SU-DHL-6 (cell line): ENCODE measurements at regions not wholly inside any gene's neighbourhood (a gene's known extent, or its start where the extent isn't known, plus 50 kb on each side); places are given as distances from the start of the nearest gene placed in this dataset.

ENCODE experiments used
- H2AFZ ChIP-seq: fragments of 200-600 bp; sonication (generic); 2 replicates; pipeline ENCODE4 v1.6.1; 2014; ENCODE audit warnings: low read depth, mild to moderate bottlenecking, moderate library complexity, mixed read lengths, antibody characterized with exemption, low read length; ENCODE audit not compliant: severe bottlenecking
- H3F3A ChIP-seq: fragments of 200-600 bp; shearing (Covaris generic); 2 replicates; pipeline ENCODE4 v1.6.0; 2016; ENCODE audit warnings: antibody characterized with exemption, mild to moderate bottlenecking; ENCODE audit not compliant: insufficient read depth
- H3K27ac ChIP-seq: fragments of 200-600 bp; sonication (generic); 2 replicates; pipeline ENCODE4 v1.5.1; 2016; ENCODE audit warnings: low read depth, mild to moderate bottlenecking, low read length, moderate library complexity, mixed read lengths
- H3K27me3 ChIP-seq: fragments of 200-600 bp; sonication (generic), shearing (Covaris generic); 2 replicates; pipeline ENCODE4 v1.6.0; 2014; ENCODE audit warnings: mild to moderate bottlenecking, low read length
- H3K36me3 ChIP-seq: fragments of 200-600 bp; sonication (generic); 2 replicates; pipeline ENCODE4 v1.6.1; 2014; ENCODE audit warnings: mild to moderate bottlenecking, low read length, mixed read lengths
- H3K4me2 ChIP-seq: fragments of 300-600, 200-600 bp; shearing (Covaris generic), sonication (generic); 2 replicates; pipeline ENCODE4 v1.6.0; 2014; ENCODE audit warnings: low read length, low read depth, mild to moderate bottlenecking; ENCODE audit not compliant: poor library complexity, severe bottlenecking
- H3K4me3 ChIP-seq: fragments of 200-600 bp; sonication (generic); 2 replicates; pipeline ENCODE4 v1.5.1; 2014; ENCODE audit warnings: antibody characterized with exemption, low read length, mild to moderate bottlenecking, mixed read lengths; ENCODE audit not compliant: insufficient read depth, poor library complexity, severe bottlenecking
- H3K79me2 ChIP-seq: fragments of 200-600 bp; sonication (generic); 2 replicates; pipeline ENCODE4 v1.6.1; 2014; ENCODE audit warnings: mild to moderate bottlenecking, low read length, moderate library complexity; ENCODE audit not compliant: insufficient read depth
- H3K9ac ChIP-seq: fragments of 200-600 bp; sonication (generic); 2 replicates; pipeline ENCODE4 v1.7.0; 2014; ENCODE audit warnings: mild to moderate bottlenecking, low read length
- H3K9me2 ChIP-seq: fragments of 200-600 bp; sonication (generic); replicated peaks from 2 replicates; pipeline ENCODE4 v1.6.1; 2014; ENCODE audit warnings: low read length; ENCODE audit not compliant: insufficient read depth
- H3K9me3 ChIP-seq: fragments of 200-600 bp; sonication (generic); 2 replicates; pipeline ENCODE4 v1.6.1; 2014; ENCODE audit warnings: low read length, mixed read lengths; ENCODE audit not compliant: insufficient read depth
- H4K20me1 ChIP-seq: fragments of 200-600 bp; sonication (generic); 2 replicates; pipeline ENCODE4 v1.6.1; 2014; ENCODE audit warnings: low read depth, mild to moderate bottlenecking, antibody characterized with exemption, low read length, moderate library complexity, mixed read lengths
- EZH2phosphoT487 ChIP-seq: fragments of 200-600 bp; sonication (generic), shearing (Covaris generic); conservative IDR thresholded peaks from 2 replicates; pipeline ENCODE4 v1.6.1; 2018; ENCODE audit warnings: mild to moderate bottlenecking, antibody characterized with exemption, low read length, moderate library complexity, mixed read lengths
- TF ChIP-seq, protein P1 (sequence below): fragments of 200-600 bp; sonication (generic); IDR thresholded peaks from one replicate; pipeline ENCODE4 v1.5.1; 2017; ENCODE audit warnings: antibody characterized with exemption, mild to moderate bottlenecking, low read length, moderate library complexity; ENCODE audit not compliant: insufficient read depth, poor library complexity, severe bottlenecking

- no peaks in the 10 kb centered on the region for H3K9me3 ChIP-seq
- H4K20me1 ChIP-seq: no peaks in the 10 kb centered on the region
- no peak for TF ChIP-seq EZH2phosphoT487
- TF ChIP-seq, protein P1, sequence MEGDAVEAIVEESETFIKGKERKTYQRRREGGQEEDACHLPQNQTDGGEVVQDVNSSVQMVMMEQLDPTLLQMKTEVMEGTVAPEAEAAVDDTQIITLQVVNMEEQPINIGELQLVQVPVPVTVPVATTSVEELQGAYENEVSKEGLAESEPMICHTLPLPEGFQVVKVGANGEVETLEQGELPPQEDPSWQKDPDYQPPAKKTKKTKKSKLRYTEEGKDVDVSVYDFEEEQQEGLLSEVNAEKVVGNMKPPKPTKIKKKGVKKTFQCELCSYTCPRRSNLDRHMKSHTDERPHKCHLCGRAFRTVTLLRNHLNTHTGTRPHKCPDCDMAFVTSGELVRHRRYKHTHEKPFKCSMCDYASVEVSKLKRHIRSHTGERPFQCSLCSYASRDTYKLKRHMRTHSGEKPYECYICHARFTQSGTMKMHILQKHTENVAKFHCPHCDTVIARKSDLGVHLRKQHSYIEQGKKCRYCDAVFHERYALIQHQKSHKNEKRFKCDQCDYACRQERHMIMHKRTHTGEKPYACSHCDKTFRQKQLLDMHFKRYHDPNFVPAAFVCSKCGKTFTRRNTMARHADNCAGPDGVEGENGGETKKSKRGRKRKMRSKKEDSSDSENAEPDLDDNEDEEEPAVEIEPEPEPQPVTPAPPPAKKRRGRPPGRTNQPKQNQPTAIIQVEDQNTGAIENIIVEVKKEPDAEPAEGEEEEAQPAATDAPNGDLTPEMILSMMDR: no peak
- no peaks in the 10 kb centered on the region for H3F3A ChIP-seq
- H3K4me3 ChIP-seq: no peak overlapping the region
- H3K4me2 ChIP-seq: no peak overlapping the region
- no peaks in the 10 kb centered on the region for H3K9me2 ChIP-seq
- H3K36me3 ChIP-seq: no peaks in the 10 kb centered on the region
- no peaks in the 10 kb centered on the region for H3K27me3 ChIP-seq
- H2AFZ ChIP-seq: no peak overlapping the region
- H3K9ac ChIP-seq: no peak overlapping the region
- H3K79me2 ChIP-seq: no peaks in the 10 kb centered on the region
- no peak overlapping the region for H3K27ac ChIP-seq
Measured at GRCh38 chr10:36452851-36453250, 672.5 kb upstream of the ANKRD30A start.

GRCh38 chr10:36451391-36451970 lies 673.9 kb upstream of the ANKRD30A start:
- no peaks in the 10 kb centered on the region for H3K9me2 ChIP-seq
- H3K27me3 ChIP-seq: no peaks in the 10 kb centered on the region
- H3K9ac ChIP-seq: no peak overlapping the region
- no peaks in the 10 kb centered on the region for H3F3A ChIP-seq
- no peaks in the 10 kb centered on the region for H3K36me3 ChIP-seq
- no peaks in the 10 kb centered on the region for H3K9me3 ChIP-seq
- H3K4me3 ChIP-seq: no peak overlapping the region
- TF ChIP-seq, protein P1: no peak
- TF ChIP-seq EZH2phosphoT487: no peak
- H3K4me2 ChIP-seq: no peak overlapping the region
- no peak overlapping the region for H2AFZ ChIP-seq
- H3K27ac ChIP-seq: no peak overlapping the region
- H3K79me2 ChIP-seq: no peaks in the 10 kb centered on the region
- H4K20me1 ChIP-seq: no peaks in the 10 kb centered on the region

GRCh38 chr10:36450380-36450779 lies 675.0 kb upstream of the ANKRD30A start:
- no peak for TF ChIP-seq EZH2phosphoT487
- TF ChIP-seq, protein P1: no peak
- Histone ChIP-seq H3K27me3 (no peaks in the 10 kb centered on the region), H3K9me3 (no peaks in the 10 kb centered on the region), H3K9ac (no peak overlapping the region), H3K36me3 (no peaks in the 10 kb centered on the region), H2AFZ (no peak overlapping the region), H3K4me3 (no peak overlapping the region), H3K9me2 (no peaks in the 10 kb centered on the region), H3K27ac (no peak overlapping the region), H3K79me2 (no peaks in the 10 kb centered on the region), H3F3A (no peaks in the 10 kb centered on the region), H3K4me2 (no peak overlapping the region), H4K20me1 (no peaks in the 10 kb centered on the region)
